ENCODE measurements at regions not wholly inside any gene's neighbourhood (a gene's known extent, or its start where the extent isn't known, plus 50 kb on each side); places are given as distances from the start of the nearest gene placed in this dataset.

DNA sequence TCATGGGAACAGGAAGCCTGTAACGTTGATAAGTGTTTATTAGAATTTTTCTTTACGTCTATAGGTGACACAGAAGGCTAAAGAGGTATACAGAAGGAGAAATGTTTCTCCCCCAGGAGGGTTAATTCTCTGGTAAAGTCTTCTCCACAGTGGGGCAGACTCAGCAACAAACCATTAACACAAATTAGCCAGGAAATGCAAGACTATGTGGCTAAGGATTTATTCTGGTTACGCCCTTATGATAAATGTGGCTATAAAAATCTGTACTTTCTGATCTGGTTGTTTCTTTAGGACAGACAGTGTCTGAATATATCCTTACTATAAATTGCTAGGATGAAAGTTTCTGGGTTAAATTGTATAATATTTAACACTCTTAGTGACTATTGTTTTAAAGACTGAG lies 423.3 kb downstream of the FLRT2 start:
- TF ChIP-seq, protein P1, sequence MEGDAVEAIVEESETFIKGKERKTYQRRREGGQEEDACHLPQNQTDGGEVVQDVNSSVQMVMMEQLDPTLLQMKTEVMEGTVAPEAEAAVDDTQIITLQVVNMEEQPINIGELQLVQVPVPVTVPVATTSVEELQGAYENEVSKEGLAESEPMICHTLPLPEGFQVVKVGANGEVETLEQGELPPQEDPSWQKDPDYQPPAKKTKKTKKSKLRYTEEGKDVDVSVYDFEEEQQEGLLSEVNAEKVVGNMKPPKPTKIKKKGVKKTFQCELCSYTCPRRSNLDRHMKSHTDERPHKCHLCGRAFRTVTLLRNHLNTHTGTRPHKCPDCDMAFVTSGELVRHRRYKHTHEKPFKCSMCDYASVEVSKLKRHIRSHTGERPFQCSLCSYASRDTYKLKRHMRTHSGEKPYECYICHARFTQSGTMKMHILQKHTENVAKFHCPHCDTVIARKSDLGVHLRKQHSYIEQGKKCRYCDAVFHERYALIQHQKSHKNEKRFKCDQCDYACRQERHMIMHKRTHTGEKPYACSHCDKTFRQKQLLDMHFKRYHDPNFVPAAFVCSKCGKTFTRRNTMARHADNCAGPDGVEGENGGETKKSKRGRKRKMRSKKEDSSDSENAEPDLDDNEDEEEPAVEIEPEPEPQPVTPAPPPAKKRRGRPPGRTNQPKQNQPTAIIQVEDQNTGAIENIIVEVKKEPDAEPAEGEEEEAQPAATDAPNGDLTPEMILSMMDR (IDR thresholded peaks at IDR 0.05; ENCODE audit: insufficient read depth, low read depth, low read length): no peak
- no peak for TF ChIP-seq EZH2 (IDR thresholded peaks at IDR 0.05; ENCODE audit: insufficient read depth, low read length)
